Neuronal stem cell (in vitro differentiated cells): ENCODE measurements at regions not wholly inside any gene's neighbourhood (a gene's known extent, or its start where the extent isn't known, plus 50 kb on each side); places are given as distances from the start of the nearest gene placed in this dataset.

Source experiments
- DNase-seq: peaks from one replicate; pipeline ENCODE4 v3.0.0-alpha.2; 2013; ENCODE audit warnings: low spot score
- H2AFZ ChIP-seq: one replicate; pipeline ENCODE4 v1.6.1; 2013; ENCODE audit warnings: mild to moderate bottlenecking, low read length, inconsistent platforms
- H2AK5ac ChIP-seq: 2 replicates; pipeline ENCODE4 v1.6.1; 2013; ENCODE audit warnings: low read depth, mild to moderate bottlenecking, inconsistent platforms, low read length, moderate library complexity, mixed read lengths
- H2BK120ac ChIP-seq: 2 replicates; pipeline ENCODE4 v1.6.1; 2013; ENCODE audit warnings: low read depth, mild to moderate bottlenecking, inconsistent platforms, low read length, moderate library complexity, mixed read lengths
- H2BK12ac ChIP-seq: one replicate; pipeline ENCODE4 v1.6.1; 2013; ENCODE audit warnings: low read length, inconsistent platforms
- H2BK15ac ChIP-seq: 2 replicates; pipeline ENCODE4 v1.6.1; 2013; ENCODE audit warnings: mild to moderate bottlenecking, low read length, inconsistent platforms, mixed read lengths
- H2BK5ac ChIP-seq: one replicate; pipeline ENCODE4 v1.6.1; 2013; ENCODE audit warnings: inconsistent platforms, mild to moderate bottlenecking, low read length, moderate library complexity
- H3K14ac ChIP-seq: one replicate; pipeline ENCODE4 v1.6.1; 2013; ENCODE audit warnings: low read length, inconsistent platforms
- H3K18ac ChIP-seq: 2 replicates; pipeline ENCODE4 v1.6.1; 2013; ENCODE audit warnings: low read length, inconsistent platforms
- H3K23ac ChIP-seq: 2 replicates; pipeline ENCODE4 v1.6.1; 2013; ENCODE audit warnings: low read depth, mild to moderate bottlenecking, mixed read lengths, low read length, inconsistent platforms; ENCODE audit not compliant: poor library complexity
- H3K27ac ChIP-seq: replicated peaks from 3 replicates; pipeline ENCODE4 v1.5.1; 2013; ENCODE audit warnings: low read length, inconsistent platforms
- H3K27me3 ChIP-seq, 3 experiments: 2 replicates each; pipeline ENCODE4 v1.6.1; 2013; ENCODE audit warnings: low read length in 3 of 3, mild to moderate bottlenecking in 2 of 3, inconsistent platforms in 1 of 3, low read depth in 1 of 3, mixed read lengths in 1 of 3, moderate library complexity in 1 of 3; ENCODE audit not compliant: control insufficient read depth in 3 of 3, insufficient read depth in 3 of 3
- H3K36me3 ChIP-seq, 2 donors: replicated peaks in 1 of 2; 2 replicates each; pipeline ENCODE4 v1.6.1; 2013; ENCODE audit warnings: low read length in 2 of 2; ENCODE audit not compliant: control insufficient read depth in 2 of 2, insufficient read depth in 2 of 2
- H3K4ac ChIP-seq: 2 replicates; pipeline ENCODE4 v1.6.1; 2013; ENCODE audit warnings: inconsistent platforms, mild to moderate bottlenecking, low read length, moderate library complexity
- H3K4me1 ChIP-seq, 2 donors: 1 replicate in 1 of 2; 2 replicates in 1 of 2; pipeline ENCODE4 v1.6.1; 2013; ENCODE audit warnings: low read length in 2 of 2, low read depth in 1 of 2; ENCODE audit not compliant: control insufficient read depth in 2 of 2, insufficient read depth in 1 of 2
- H3K4me2 ChIP-seq: one replicate; pipeline ENCODE4 v1.6.1; 2013; ENCODE audit warnings: mild to moderate bottlenecking, low read length, inconsistent platforms; ENCODE audit not compliant: insufficient read depth, poor library complexity, severe bottlenecking
- H3K4me3 ChIP-seq, 2 donors: 2 replicates each; pipeline ENCODE4 v1.5.1; 2013; ENCODE audit warnings: low read length in 2 of 2, mild to moderate bottlenecking in 2 of 2, inconsistent platforms in 1 of 2, moderate library complexity in 1 of 2
- H3K79me1 ChIP-seq: one replicate; pipeline ENCODE4 v1.6.1; 2013; ENCODE audit warnings: low read depth, mild to moderate bottlenecking, inconsistent platforms, low read length, moderate library complexity
- H3K9ac ChIP-seq: one replicate; pipeline ENCODE4 v1.6.1; 2013; ENCODE audit warnings: mild to moderate bottlenecking, low read depth, low read length, inconsistent platforms; ENCODE audit not compliant: poor library complexity
- H3K9me3 ChIP-seq, 2 donors: replicated peaks in 1 of 2; 2 replicates each; pipeline versions ENCODE3 to v1.6.1; 2013; ENCODE audit warnings: low read length in 2 of 2, mild to moderate bottlenecking in 2 of 2, inconsistent platforms in 1 of 2, low read depth in 1 of 2, mixed read lengths in 1 of 2, moderate library complexity in 1 of 2; ENCODE audit not compliant: control insufficient read depth in 2 of 2, insufficient read depth in 1 of 2
- H4K8ac ChIP-seq: one replicate; pipeline ENCODE4 v1.6.1; 2013; ENCODE audit warnings: low read depth, mild to moderate bottlenecking, inconsistent platforms, low read length, moderate library complexity
- H4K91ac ChIP-seq: one replicate; pipeline ENCODE4 v1.6.1; 2013; ENCODE audit warnings: low read length, low read depth, mild to moderate bottlenecking, inconsistent platforms; ENCODE audit not compliant: poor library complexity
- WGBS, 2 donors: extraction: QIAGEN DNeasy Blood & Tissue Kit; methylation state at CpG; one replicate each; pipeline ENCODE4 v1.1.7; 2013; ENCODE audit warnings: missing lambda C conversion rate in 2 of 2, mixed read lengths in 1 of 2; ENCODE audit not compliant: insufficient read length in 2 of 2, insufficient replicate concordance in 1 of 2; ENCODE audit errors: extremely low coverage in 2 of 2; 5-methylcytosine and 5-hydroxymethylcytosine counted together

DNA sequence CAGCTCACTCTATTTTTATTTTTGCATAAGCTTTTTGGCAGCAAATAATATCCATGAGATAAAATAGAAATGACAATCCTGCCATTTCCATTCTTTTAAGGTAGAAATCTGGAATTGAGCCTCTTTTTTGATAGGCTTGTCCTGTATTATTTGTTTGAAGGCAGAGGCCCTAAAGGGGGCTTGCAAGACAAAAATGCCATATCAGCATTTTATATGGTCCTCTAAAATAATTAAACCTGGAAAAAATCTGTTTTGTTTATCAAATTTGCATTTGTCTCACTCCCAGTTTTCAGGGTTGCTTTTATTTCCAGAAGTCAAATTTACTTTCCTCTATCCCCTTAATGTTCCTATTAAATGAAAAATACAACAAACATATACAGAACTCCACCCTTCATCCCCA lies 134.9 kb upstream of the GAP43 start:
- Histone ChIP-seq H3K27ac (no peak overlapping the region), H2BK12ac (no peak overlapping the region), H3K9me3 (no peaks in the 10 kb centered on the region), H2AFZ (no peak overlapping the region), H2BK120ac (no peak overlapping the region), H2BK5ac (no peak overlapping the region), H3K9ac (no peak overlapping the region), H3K18ac (no peak overlapping the region), H3K23ac (no peak overlapping the region), H3K4me3 (no peak overlapping the region), H4K8ac (no peak overlapping the region), H3K79me1 (no peaks in the 10 kb centered on the region), H2BK15ac (no peak overlapping the region), H3K27me3 (no peaks in the 10 kb centered on the region), H3K14ac (no peak overlapping the region), H3K36me3 (no peaks in the 10 kb centered on the region), H3K4me2 (no peak overlapping the region), H3K4ac (no peak overlapping the region), H2AK5ac (no peak overlapping the region), H3K4me1 (peaks cover 0 to 7% of the 10 kb centered on the region in 2 donors), H4K91ac (no peak overlapping the region)
- no peak for DNase-seq

DNA sequence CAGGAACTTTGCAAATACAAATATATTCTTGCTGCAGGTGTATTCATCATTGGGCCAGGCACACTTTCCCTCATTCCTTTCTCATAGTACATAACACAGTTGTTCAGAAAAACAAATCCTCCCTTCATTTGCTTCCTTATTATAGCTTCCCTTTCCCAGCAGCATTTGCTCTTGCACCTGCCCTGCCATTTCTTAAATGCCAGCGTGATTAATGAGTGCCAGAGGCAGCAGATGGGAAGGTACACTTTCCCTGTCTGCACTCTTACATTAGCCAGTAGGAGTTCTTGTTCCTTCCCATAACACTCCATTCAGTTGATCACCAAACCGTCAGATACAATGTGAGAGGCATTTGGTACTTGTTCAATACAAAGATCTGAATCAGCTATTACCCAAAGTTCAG lies 128.5 kb upstream of the GAP43 start:
- no peaks in the 10 kb centered on the region for H3K36me3 ChIP-seq
- no peak overlapping the region for H2BK15ac ChIP-seq
- H3K23ac ChIP-seq, result no peak overlapping the region
- no peak for DNase-seq
- peaks cover 3 to 16% of the 10 kb centered on the region in 2 donors for H3K4me1 ChIP-seq
- no peak overlapping the region for H3K4me2 ChIP-seq
- H3K14ac ChIP-seq, result no peak overlapping the region
- no peaks in the 10 kb centered on the region for H3K79me1 ChIP-seq
- H2AFZ ChIP-seq, result no peak overlapping the region
- H2BK12ac ChIP-seq, result no peak overlapping the region
- H4K91ac ChIP-seq, result no peak overlapping the region
- no peak overlapping the region for H3K4ac ChIP-seq
- no peak overlapping the region for H2BK120ac ChIP-seq
- no peak overlapping the region for H4K8ac ChIP-seq
- H3K9ac ChIP-seq, result no peak overlapping the region
- H3K4me3 ChIP-seq, result no peak overlapping the region
- no peak overlapping the region for H2AK5ac ChIP-seq
- no CpG with 5 or more reads among the region's 2 CpGs for WGBS, 2 donors
- H3K27me3 ChIP-seq, result no peaks in the 10 kb centered on the region
- peaks cover 0 to 6% of the 10 kb centered on the region in 2 donors for H3K9me3 ChIP-seq
- H3K27ac ChIP-seq, result no peak overlapping the region
- no peak overlapping the region for H2BK5ac ChIP-seq
- no peak overlapping the region for H3K18ac ChIP-seq

GRCh38 chr3:115498421-115498820 lies 124.9 kb upstream of the GAP43 start:
- no peak overlapping the region for H3K27ac ChIP-seq
- no peak for DNase-seq
- no peak overlapping the region for H3K18ac ChIP-seq
- no CpG with 5 or more reads among the region's 1 CpG for WGBS, 2 donors
- no peak overlapping the region for H3K4ac ChIP-seq
- no peak overlapping the region for H2BK12ac ChIP-seq
- peaks cover 0 to 6% of the 10 kb centered on the region in 2 donors for H3K9me3 ChIP-seq
- H3K79me1 ChIP-seq, result no peaks in the 10 kb centered on the region
- H3K4me2 ChIP-seq, result no peak overlapping the region
- peak overlapping the region; percentile 25 for H2AFZ ChIP-seq
- H4K91ac ChIP-seq, result no peak overlapping the region
- no peak overlapping the region for H4K8ac ChIP-seq
- H2AK5ac ChIP-seq, result no peak overlapping the region
- no peaks in the 10 kb centered on the region for H3K27me3 ChIP-seq
- H3K14ac ChIP-seq, result no peak overlapping the region
- no peaks in the 10 kb centered on the region for H3K36me3 ChIP-seq
- H2BK120ac ChIP-seq, result no peak overlapping the region
- no peak overlapping the region for H2BK5ac ChIP-seq
- no peak overlapping the region for H3K4me3 ChIP-seq
- no peak overlapping the region for H3K9ac ChIP-seq
- no peak overlapping the region for H3K23ac ChIP-seq
- H2BK15ac ChIP-seq, result no peak overlapping the region
- H3K4me1 ChIP-seq, result peaks cover 3 to 9% of the 10 kb centered on the region in 2 donors

GRCh38 chr3:115498898-115499297 lies 124.4 kb upstream of the GAP43 start:
- Histone ChIP-seq H3K4me2 (no peak overlapping the region), H3K23ac (no peak overlapping the region), H3K36me3 (no peaks in the 10 kb centered on the region), H3K27me3 (no peaks in the 10 kb centered on the region), H3K18ac (no peak overlapping the region), H2BK5ac (no peak overlapping the region), H2BK120ac (no peak overlapping the region), H3K27ac (no peak overlapping the region), H3K4me1 (peaks cover 3 to 9% of the 10 kb centered on the region in 2 donors), H3K9me3 (peaks cover 0 to 6% of the 10 kb centered on the region in 2 donors), H4K8ac (no peak overlapping the region), H4K91ac (no peak overlapping the region), H2BK12ac (no peak overlapping the region), H3K14ac (no peak overlapping the region), H2AFZ (peak overlapping the region; percentile 25), H3K4ac (no peak overlapping the region), H2BK15ac (no peak overlapping the region), H2AK5ac (no peak overlapping the region), H3K4me3 (no peak overlapping the region), H3K9ac (no peak overlapping the region), H3K79me1 (no peaks in the 10 kb centered on the region)
- no CpG with 5 or more reads among the region's 1 CpG for WGBS, 2 donors
- no peak for DNase-seq
